ENCODE measurements at regions not wholly inside any gene's neighbourhood (a gene's known extent, or its start where the extent isn't known, plus 50 kb on each side); places are given as distances from the start of the nearest gene placed in this dataset.
"Not testable (repeated sequence)": the region's sequence is repeated elsewhere in the genome, so short reads cannot be mapped to it uniquely, and the experiment has no call there.

- DNase-seq (ENCODE audit: low read depth in 2 of 2) = no peak
Measured at GRCh38 chr12:11446372-11446771, 51.0 kb upstream of the PRB2 start.

DNA sequence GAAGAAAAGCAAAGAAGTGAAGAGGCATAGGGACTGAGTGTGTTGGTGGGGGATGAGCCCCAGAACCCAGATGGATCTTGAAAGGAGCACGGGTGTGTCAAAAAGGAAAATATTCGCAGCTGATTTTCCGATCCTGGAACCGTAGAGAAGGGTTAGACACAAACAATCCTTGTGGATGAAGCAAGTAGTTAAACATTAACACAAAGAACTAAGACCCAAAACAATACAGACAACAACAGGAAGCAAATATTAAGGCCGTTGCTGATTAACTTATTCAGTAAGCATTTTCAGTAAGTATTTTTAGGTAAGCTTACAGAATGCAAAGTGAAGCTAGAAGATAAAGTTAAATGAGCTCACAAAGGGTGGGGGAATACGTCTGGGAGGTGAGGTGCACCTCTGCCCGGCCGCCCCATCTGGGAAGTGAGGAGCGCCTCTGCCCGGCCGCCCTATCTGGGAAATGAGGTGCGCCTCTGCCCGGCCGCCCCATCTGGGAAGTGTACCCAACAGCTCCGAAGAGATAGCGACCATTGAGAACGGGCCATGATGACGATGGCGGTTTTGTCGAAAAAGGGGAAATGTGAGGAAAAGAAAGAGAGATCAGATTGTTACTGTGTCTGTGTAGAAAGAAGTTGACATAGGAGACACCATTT, 62.8 kb upstream of the PRB2 start:
- DNase-seq (ENCODE audit: low read depth in 2 of 2) = no peak

DNA sequence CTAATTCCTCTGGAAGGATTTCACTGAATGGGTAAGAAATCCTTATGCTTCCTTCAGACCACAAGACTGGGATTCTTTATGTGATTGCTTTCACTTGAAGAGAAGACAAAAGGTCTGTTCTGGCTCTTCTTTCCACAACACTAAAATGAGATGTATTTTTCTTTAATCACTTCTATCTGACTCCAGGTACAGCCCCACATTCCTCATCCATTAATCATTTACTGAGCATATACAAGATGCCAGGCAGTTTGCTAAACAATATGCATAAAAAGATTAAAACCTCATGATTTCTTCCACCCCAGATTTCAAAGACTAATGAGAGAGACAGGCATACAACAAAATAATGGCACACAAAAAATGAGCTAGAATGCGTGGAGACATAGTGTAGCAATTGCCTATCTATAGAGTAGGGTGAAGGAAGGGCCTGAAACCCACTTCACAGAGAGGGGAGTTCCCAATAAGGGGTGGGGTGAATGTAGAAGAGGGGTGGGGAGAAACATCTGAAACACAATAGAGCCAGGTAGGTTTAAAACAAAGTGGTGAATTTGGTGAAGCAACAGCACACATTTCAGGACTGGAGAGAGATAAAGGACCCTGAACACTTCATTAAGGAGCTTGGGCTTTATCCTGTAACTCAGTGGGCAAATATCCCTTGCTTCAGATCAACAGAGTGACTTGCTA, 65.1 kb upstream of the PRB2 start:
- no peak for DNase-seq (ENCODE audit: low read depth in 2 of 2)

- DNase-seq (ENCODE audit: low read depth in 2 of 2) = no peak
Measured at GRCh38 chr12:11461433-11461832, 66.1 kb upstream of the PRB2 start.

DNA sequence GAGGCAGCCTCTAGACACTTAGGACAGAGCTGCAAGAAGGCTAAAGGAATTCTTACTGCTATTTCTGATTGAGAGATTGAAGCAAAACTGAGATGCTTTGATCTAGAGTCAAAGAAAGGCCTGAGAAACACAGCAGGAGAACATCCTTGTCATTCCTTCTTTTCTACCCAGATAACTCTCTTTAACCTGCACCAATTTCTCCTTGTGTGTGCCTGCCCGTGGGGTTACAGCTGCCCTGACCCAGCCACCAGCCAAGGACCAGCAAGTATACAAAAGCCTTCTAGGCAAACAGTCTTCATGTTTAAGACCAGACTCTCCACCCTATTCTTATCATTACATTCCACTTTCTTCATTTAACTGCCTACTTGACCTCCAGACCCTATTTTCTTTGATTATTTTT, 81.7 kb upstream of the PRB2 start:
- DNase-seq (ENCODE audit: low read depth in 2 of 2) = no peak

- DNase-seq (ENCODE audit: low read depth in 2 of 2) = no peak
Measured at GRCh38 chr12:11482955-11483354, 87.6 kb upstream of the PRB2 start.

GRCh38 chr12:11486623-11487444, 91.5 kb upstream of the PRB2 start:
- peak; percentile 55 to 63 for DNase-seq (ENCODE audit: low read depth in 2 of 2)

DNA sequence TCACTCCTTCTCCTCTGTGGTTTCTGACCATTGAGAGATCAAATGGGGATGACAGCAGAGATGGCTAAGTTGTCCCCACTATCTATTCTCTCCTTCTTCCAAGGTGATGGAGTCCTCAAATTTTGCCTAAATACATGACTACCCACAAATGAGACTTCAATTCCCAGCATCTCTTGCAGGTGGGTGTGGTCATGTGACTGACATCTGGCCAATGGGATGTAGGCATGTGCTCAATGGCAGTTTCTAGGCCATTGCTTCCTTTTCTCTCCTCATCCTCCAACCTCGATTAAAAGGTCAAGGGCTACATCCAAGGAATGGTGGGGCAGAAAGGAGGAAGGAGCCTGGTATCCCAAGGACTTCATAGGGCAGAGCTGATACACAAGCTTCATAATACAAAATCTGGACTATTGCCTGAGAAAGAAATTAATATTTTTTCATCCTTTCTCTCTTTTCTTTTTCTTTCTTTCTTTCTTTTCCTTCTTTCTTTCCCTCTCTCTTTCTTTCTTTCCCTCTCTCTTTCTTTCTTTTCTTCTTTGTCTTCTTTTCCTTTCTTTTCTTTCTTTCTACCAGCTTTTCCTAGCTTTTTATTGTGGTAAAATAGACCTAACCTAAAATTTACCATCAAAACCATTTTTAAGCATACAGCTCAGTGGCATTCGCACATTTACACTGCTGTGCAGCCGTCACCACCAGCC, 100.9 kb upstream of the PRB2 start:
- DNase-seq (ENCODE audit: low read depth in 2 of 2) = no peak

DNA sequence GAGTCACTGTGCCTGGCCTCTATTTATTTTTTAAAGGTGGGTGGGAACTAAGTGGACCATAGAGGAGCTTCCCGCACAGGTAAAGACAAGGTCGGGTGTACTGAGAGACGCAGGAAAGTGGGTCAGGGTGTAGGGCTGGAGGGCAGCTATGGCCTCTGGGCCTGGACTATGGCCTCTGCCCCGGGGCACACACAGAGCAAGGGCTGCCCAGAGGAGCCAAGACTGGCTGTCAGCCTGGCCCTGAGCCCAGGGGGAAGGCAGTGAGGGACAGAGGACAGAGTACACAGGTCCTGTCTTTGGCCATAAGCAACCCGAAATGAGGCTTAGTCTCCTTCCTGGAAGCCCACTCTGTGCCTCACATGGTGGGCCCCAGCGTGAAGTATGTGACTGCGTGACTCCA, 102.1 kb upstream of the PRB2 start:
- no peak for DNase-seq (ENCODE audit: low read depth in 2 of 2)

DNA sequence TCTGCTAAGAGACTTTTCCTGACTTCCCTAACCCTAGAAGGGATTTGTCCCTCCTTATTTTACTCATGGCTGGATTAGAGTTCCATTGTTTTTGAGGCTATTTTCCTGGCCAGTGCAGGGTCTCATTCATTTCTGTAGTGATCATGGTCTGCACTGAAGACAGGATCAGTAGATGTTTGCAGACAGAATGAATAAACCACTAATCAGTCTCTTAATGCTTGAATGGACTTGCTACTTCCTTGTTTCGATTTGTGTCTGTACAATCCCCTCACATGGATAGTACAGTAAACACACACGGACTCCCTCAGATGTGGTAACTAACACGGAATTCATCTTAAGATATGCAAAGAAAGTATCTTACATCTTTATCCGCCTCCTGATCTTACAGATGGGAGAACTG, 102.6 kb upstream of the PRB2 start:
- DNase-seq (ENCODE audit: low read depth in 2 of 2) = no peak

DNA sequence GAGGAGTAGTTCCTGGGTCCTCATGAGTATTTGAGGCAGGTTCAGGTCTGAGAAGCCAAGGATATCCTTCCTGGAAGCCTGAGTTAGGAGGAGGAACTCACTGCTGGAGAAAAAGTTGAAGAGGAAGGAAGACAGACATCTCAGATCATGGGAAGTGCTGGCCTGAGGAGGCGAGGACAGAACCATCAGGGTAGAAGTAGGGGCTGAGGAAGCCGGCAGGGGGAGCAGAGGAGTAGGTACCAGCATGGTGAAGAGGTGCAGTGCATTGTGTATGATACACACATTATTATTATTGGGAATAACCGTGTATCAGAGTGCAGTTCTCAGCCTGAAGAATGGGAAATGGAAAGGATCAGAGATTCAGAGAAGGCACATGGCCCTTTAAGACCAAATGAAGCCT, 103.2 kb upstream of the PRB2 start:
- DNase-seq (ENCODE audit: low read depth in 2 of 2) = not testable (repeated sequence)

- no peak for DNase-seq (ENCODE audit: low read depth in 2 of 2)
Measured at GRCh38 chr12:11499806-11500187, 104.4 kb upstream of the PRB2 start.

GRCh38 chr12:11500188-11500860, 105.0 kb upstream of the PRB2 start:
- DNase-seq (ENCODE audit: low read depth in 2 of 2) = peak; percentile 38 to 54

DNA sequence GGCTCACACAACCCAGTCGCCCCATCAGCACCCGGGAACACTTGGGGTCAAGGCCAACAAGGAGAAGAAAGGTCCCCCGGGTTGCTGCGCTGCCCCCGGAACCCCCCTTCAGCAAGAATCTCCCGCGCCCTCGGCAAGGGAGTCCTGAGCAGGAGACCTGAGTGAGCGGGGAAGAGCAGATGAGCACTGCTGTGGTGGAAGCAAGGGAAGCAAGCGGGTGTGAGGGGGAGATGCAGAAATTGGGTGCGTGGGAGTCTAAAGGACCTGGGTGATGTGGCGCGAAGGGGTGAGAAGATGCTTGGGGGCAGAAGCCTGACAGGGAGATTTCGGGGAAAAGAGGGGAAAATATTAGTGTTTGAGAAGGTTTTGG, 105.5 kb upstream of the PRB2 start:
- DNase-seq (ENCODE audit: low read depth in 2 of 2) = no peak

DNA sequence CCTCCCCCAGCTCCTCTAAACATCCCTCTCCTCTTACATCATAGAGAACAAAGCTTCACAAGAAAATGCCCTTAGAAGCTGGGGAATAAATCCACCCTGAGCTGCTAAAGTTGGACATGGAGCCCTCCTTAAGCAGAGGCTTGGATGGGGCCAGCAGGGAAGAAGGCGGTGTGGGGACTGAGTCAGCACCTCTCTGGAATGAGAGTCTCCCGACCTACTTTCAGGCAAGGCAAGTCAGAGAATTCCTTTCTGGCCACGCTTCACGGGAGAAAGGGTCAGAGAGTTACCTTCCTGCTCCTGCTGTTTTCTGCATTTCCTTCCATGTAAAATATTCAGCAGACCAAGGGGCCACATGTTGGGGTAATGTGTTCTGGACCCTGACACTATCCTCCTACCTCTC, 113.3 kb upstream of the PRB2 start:
- no peak for DNase-seq (ENCODE audit: low read depth in 2 of 2)

GRCh38 chr12:11509326-11509725, 114.0 kb upstream of the PRB2 start:
- no peak for DNase-seq (ENCODE audit: low read depth in 2 of 2)

DNA sequence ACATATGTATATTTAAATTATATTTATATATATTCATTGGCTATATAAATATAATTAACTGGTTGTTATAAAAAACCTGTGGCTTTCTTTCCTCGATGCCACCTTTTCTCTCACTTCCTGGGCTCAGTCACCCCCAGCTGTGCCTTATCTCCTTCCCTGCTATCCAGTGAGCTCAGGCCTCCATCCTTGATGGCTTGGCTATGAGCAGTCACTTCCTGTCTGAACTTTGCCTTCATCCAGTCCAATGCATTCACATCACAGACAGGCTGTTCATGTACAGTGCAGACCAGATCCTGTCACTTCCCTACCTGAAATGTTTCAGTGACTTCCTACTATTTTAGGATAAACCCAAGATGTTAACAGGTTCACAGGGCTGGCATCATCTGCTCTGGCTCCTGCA, 115.3 kb upstream of the PRB2 start:
- DNase-seq (ENCODE audit: low read depth in 2 of 2) = no peak

GRCh38 chr12:11513288-11513687, 117.9 kb upstream of the PRB2 start:
- no peak for DNase-seq (ENCODE audit: low read depth in 2 of 2)

DNA sequence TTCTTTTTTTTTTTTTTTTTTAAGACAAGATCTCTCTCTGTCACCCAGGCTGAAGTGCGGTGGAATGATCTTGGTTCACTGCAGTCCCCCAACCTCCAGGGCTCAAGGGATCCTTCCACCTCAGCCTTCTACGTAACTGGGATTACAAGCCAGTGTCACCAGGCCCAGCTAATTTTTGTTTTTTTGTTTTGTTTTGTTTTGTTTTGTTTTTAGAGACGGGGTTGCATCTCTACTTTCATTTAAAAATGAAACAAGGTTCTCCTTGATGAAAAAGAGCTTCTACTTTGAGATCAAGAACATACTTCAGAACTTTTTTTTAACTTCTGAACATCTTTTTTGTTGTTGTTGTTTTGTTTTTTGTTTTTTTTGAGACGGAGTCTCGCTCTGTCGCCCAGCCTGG, 121.7 kb upstream of the PRB2 start:
- DNase-seq (ENCODE audit: low read depth in 2 of 2) = no peak

DNA sequence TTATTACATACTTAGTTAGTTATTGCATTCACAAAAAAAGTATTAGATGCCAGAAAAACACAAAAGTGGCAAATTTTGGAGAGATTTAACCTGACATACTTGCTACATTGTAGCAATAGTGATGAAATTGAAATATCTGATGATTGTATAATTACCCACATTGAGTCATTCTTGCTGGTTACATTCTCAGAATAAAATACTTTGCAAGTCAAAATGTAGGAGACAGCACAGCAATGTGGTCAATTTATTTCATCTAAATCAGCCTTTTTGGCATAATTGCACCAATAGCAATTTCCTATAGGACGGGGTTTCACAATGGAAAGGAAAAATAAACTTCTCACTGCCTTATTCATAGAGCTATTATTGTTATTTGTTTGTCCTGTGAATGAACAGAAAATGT, 125.0 kb upstream of the ETV6 start:
- no peak for DNase-seq (ENCODE audit: low read depth in 2 of 2)

DNA sequence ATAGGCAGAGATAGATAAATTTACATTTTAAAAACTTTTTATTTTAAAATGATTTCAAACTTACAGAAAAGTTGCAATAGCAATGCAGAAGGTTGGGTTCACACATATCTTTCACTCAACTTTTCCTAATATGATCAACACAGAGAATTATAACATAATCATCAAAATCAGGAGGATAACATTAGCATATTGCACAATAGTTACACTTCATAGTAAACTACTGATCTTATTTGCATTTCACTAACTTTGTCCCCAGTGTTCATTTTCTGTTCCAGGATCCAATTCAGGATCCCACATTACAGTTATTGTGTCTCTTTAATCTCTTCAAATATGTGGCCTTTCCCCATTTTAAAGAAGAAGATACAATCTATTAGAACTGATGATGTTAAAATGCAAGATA, 115.4 kb upstream of the ETV6 start:
- no peak for DNase-seq (ENCODE audit: low read depth in 2 of 2)

GRCh38 chr12:11535127-11535526, 114.3 kb upstream of the ETV6 start:
- DNase-seq (ENCODE audit: low read depth in 2 of 2) = no peak
